A673 (cell line): ENCODE measurements at regions not wholly inside any gene's neighbourhood (a gene's known extent, or its start where the extent isn't known, plus 50 kb on each side); places are given as distances from the start of the nearest gene placed in this dataset.

Experiments used
- CTCF ChIP-seq: fragments of 300-800, 200-600 bp; sonication (generic); conservative IDR thresholded peaks from 2 replicates; pipeline ENCODE4 v1.5.1; 2017; ENCODE audit warnings: low read depth, mild to moderate bottlenecking, antibody characterized with exemption, low read length, moderate library complexity, mixed read lengths
- EZH2 ChIP-seq: fragments of 200-600 bp; sonication (generic); IDR thresholded peaks from 2 replicates; pipeline ENCODE4 v1.6.1; 2017; ENCODE audit warnings: borderline replicate concordance, low read depth, mild to moderate bottlenecking, mixed read lengths, antibody characterized with exemption, low read length; ENCODE audit not compliant: poor library complexity, severe bottlenecking

- no peak for TF ChIP-seq CTCF
- TF ChIP-seq EZH2, result no peak
These were observed 520.5 kb downstream of the PPARGC1A start for GRCh38 chr4:23369331-23369730.
